Thoracic aorta (tissue), 2 donors: ENCODE measurements at regions not wholly inside any gene's neighbourhood (a gene's known extent, or its start where the extent isn't known, plus 50 kb on each side); places are given as distances from the start of the nearest gene placed in this dataset.

Experiments used
- ATAC-seq: fragments of 150-250 bp; one replicate; pipeline ENCODE4 v1.8.0; 2017; ENCODE audit warnings: low read depth; ENCODE audit not compliant: insufficient number of reproducible peaks, low FRiP score
- DNase-seq: peaks from one replicate; pipeline ENCODE4 v3.0.0-alpha.2; 2020; ENCODE audit warnings: low spot score
- H3K27ac ChIP-seq, 2 donors: fragments of 200-600 bp; sonication (generic); 1 replicate in 1 of 2; 2 replicates in 1 of 2; pipeline ENCODE4 v1.5.1; 2016; ENCODE audit warnings: mild to moderate bottlenecking in 2 of 2, moderate library complexity in 2 of 2
- H3K27me3 ChIP-seq: fragments of 200-600 bp; sonication (generic); replicated peaks from 2 replicates; pipeline ENCODE4 v1.6.0; 2016; ENCODE audit warnings: mild to moderate bottlenecking; ENCODE audit not compliant: insufficient read depth
- H3K36me3 ChIP-seq: fragments of 200-600 bp; sonication (generic); one replicate; pipeline ENCODE4 v1.5.1; 2016
- H3K4me1 ChIP-seq, 2 donors: fragments of 200-600 bp; sonication (generic); 1 replicate in 1 of 2; 2 replicates in 1 of 2; pipeline versions ENCODE4 v1.5.1 to v1.6.0; 2016; ENCODE audit warnings: low read depth in 2 of 2, mild to moderate bottlenecking in 1 of 2; ENCODE audit not compliant: control insufficient read depth in 1 of 2
- H3K4me3 ChIP-seq: fragments of 200-600 bp; sonication (generic); 2 replicates; pipeline ENCODE4 v1.5.1; 2016; ENCODE audit warnings: mild to moderate bottlenecking
- H3K9me3 ChIP-seq: fragments of 200-600 bp; sonication (generic); 2 replicates; pipeline ENCODE4 v1.5.1; 2016
- TF ChIP-seq, protein P1 (sequence below): fragments of 200-600 bp; sonication (generic); IDR thresholded peaks from one replicate; pipeline ENCODE4 v1.5.1; 2019; ENCODE audit warnings: antibody characterized with exemption

- Histone ChIP-seq H3K4me1 (peaks cover 17 to 44% of the 10 kb centered on the region in 2 donors), H3K9me3 (no peaks in the 10 kb centered on the region), H3K27ac (no peak overlapping the region), H3K4me3 (no peak overlapping the region), H3K27me3 (no peaks in the 10 kb centered on the region), H3K36me3 (no peaks in the 10 kb centered on the region)
- DNase-seq: no peak
- TF ChIP-seq, protein P1, sequence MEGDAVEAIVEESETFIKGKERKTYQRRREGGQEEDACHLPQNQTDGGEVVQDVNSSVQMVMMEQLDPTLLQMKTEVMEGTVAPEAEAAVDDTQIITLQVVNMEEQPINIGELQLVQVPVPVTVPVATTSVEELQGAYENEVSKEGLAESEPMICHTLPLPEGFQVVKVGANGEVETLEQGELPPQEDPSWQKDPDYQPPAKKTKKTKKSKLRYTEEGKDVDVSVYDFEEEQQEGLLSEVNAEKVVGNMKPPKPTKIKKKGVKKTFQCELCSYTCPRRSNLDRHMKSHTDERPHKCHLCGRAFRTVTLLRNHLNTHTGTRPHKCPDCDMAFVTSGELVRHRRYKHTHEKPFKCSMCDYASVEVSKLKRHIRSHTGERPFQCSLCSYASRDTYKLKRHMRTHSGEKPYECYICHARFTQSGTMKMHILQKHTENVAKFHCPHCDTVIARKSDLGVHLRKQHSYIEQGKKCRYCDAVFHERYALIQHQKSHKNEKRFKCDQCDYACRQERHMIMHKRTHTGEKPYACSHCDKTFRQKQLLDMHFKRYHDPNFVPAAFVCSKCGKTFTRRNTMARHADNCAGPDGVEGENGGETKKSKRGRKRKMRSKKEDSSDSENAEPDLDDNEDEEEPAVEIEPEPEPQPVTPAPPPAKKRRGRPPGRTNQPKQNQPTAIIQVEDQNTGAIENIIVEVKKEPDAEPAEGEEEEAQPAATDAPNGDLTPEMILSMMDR: no peak
- no peak for ATAC-seq
Observed at GRCh38 chr3:193865339-193865738, 270.6 kb upstream of the HES1 start.

GRCh38 chr3:193865896-193866480 lies 270.0 kb upstream of the HES1 start:
- ATAC-seq (no peak), DNase-seq (no peak)
- TF ChIP-seq, protein P1: no peak
- no peak overlapping the region for H3K27ac ChIP-seq
- no peak overlapping the region for H3K4me3 ChIP-seq
- no peaks in the 10 kb centered on the region for H3K36me3 ChIP-seq
- peaks cover 17 to 44% of the 10 kb centered on the region in 2 donors for H3K4me1 ChIP-seq
- H3K27me3 ChIP-seq: no peaks in the 10 kb centered on the region
- no peaks in the 10 kb centered on the region for H3K9me3 ChIP-seq

DNA sequence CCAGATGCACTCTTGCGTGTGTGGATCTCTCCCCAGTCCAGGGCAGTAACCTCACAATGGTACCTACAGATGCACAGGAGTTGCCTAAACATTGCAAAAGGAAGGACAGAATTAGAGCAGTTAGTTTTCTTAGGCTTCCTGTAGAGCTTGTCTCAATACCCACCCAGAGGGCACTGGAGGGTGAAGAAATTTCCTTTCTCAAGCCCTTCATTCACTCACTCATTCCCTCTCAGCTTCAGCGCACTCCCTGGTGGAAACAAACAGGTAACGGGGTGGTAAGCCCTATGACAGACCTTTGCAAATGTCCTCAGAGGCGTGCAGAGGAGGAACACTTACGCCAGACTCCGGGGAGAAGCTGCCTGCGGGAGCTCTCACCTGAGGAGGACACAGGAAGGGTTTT lies 267.4 kb upstream of the HES1 start:
- Histone ChIP-seq H3K36me3 (no peaks in the 10 kb centered on the region), H3K4me3 (no peak overlapping the region), H3K9me3 (no peaks in the 10 kb centered on the region), H3K27ac (no peak overlapping the region), H3K4me1 (peaks cover 17 to 37% of the 10 kb centered on the region in 2 donors), H3K27me3 (no peaks in the 10 kb centered on the region)
- TF ChIP-seq, protein P1: no peak
- DNase-seq: no peak
- no peak for ATAC-seq

- H3K9me3 ChIP-seq: no peaks in the 10 kb centered on the region
- no peaks in the 10 kb centered on the region for H3K36me3 ChIP-seq
- H3K4me3 ChIP-seq: peak overlapping the region; percentile 41
- TF ChIP-seq, protein P1: no peak
- ATAC-seq: no peak
- H3K27ac ChIP-seq: no peak overlapping the region
- DNase-seq: no peak
- H3K27me3 ChIP-seq: no peaks in the 10 kb centered on the region
- H3K4me1 ChIP-seq: peaks cover 17 to 29% of the 10 kb centered on the region in 2 donors
Observed at GRCh38 chr3:193869221-193870201, 266.4 kb upstream of the HES1 start.
